BLaER1 treated with 17β-estradiol and CSF1 and Interleukin-3, amounts not matched to agents 10 nM and 100 nM (cell line): ENCODE measurements at regions not wholly inside any gene's neighbourhood (a gene's known extent, or its start where the extent isn't known, plus 50 kb on each side); places are given as distances from the start of the nearest gene placed in this dataset.

Experiments used
- H3K27ac ChIP-seq, 11 experiments: shearing (Covaris generic); formaldehyde crosslinking; 2 replicates each; pipeline ENCODE4 v1.8.1; 2022
- H3K27me3 ChIP-seq, 11 experiments: shearing (Covaris generic); formaldehyde crosslinking; 2 replicates each; pipeline ENCODE4 v1.8.1; 2022
- H3K36me3 ChIP-seq, 11 experiments: shearing (Covaris generic); formaldehyde crosslinking; 2 replicates each; pipeline ENCODE4 v1.8.1; 2022
- H3K4me1 ChIP-seq, 10 experiments: shearing (Covaris generic); formaldehyde crosslinking; 2 replicates each; pipeline ENCODE4 v1.8.1; 2022
- H3K4me2 ChIP-seq, 11 experiments: shearing (Covaris generic); formaldehyde crosslinking; 2 replicates each; pipeline ENCODE4 v1.8.1; 2022
- H3K4me3 ChIP-seq, 10 experiments: shearing (Covaris generic); formaldehyde crosslinking; 2 replicates each; pipeline ENCODE4 v1.8.1; 2022
- H3K9ac ChIP-seq, 11 experiments: shearing (Covaris generic); formaldehyde crosslinking; 2 replicates each; pipeline ENCODE4 v1.8.1; 2022
- H3K9me3 ChIP-seq, 11 experiments: shearing (Covaris generic); formaldehyde crosslinking; replicated peaks in 1 of 11; 2 replicates each; pipeline ENCODE4 v1.8.1; 2022
- H4K20me1 ChIP-seq, 11 experiments: shearing (Covaris generic); formaldehyde crosslinking; 2 replicates each; pipeline ENCODE4 v1.8.1; 2022
- Cebpa-rat ChIP-seq, 11 experiments: shearing (Covaris generic); IDR thresholded peaks; 2 replicates each; pipeline ENCODE4 v1.8.1; 2022

DNA sequence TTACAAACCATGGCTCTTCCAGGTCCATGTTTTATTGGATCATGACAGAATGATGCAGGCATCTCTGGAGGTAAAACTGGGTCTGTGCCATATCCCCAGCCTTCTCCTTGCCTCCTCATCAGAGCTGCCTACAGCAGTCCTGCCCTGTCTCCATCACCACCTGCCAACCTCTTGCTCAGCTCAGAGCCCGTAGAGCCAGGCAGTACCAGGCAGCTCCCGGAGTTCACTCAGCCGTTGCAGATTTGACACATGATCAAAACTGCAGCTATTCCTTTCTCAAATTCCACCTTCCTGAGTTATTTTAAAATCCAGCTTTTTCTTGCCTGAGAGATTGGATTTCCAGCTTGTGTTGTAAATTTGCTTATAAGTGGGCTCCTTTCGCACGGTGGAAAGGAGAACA is 218.2 kb upstream of the CELF4 start:
- no peaks in the 10 kb centered on the region for H3K36me3 ChIP-seq
- no peaks in the 10 kb centered on the region for H3K27me3 ChIP-seq
- no peak overlapping the region for H3K4me2 ChIP-seq
- no peak overlapping the region for H3K9ac ChIP-seq
- H3K4me3 ChIP-seq = no peak overlapping the region
- H3K9me3 ChIP-seq = no peaks in the 10 kb centered on the region
- no peak for TF ChIP-seq Cebpa-rat (IDR thresholded peaks at IDR 0.05)
- H4K20me1 ChIP-seq = no peaks in the 10 kb centered on the region
- no peak overlapping the region for H3K27ac ChIP-seq
- H3K4me1 ChIP-seq = no peaks in the 10 kb centered on the region

DNA sequence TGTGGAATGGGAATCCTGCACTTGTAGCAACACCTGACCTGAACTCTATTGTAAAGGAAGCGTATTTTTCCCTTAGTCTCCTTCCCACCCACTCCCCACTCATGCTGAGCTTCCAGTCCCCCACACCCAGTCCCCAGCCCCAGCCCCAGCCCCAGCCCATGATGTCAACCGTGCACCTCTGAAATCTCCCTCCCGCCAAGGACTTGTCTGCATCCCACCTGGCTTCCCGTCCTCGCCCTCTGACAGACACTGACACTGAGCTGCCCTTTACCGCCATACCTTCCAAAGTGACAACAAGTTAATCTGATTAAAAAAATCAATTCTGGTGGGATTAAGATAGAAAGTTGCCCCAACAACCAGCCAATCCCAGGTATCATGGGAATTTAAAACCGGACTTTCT is 213.6 kb upstream of the CELF4 start:
- H3K27me3 ChIP-seq = no peaks in the 10 kb centered on the region
- H3K4me2 ChIP-seq = no peak overlapping the region
- TF ChIP-seq Cebpa-rat (IDR thresholded peaks at IDR 0.05) = no peak
- no peaks in the 10 kb centered on the region for H3K36me3 ChIP-seq
- no peaks in the 10 kb centered on the region for H3K9me3 ChIP-seq
- H3K27ac ChIP-seq = no peak overlapping the region
- no peak overlapping the region for H3K4me3 ChIP-seq
- H4K20me1 ChIP-seq = no peaks in the 10 kb centered on the region
- no peak overlapping the region for H3K9ac ChIP-seq
- H3K4me1 ChIP-seq = no peaks in the 10 kb centered on the region

DNA sequence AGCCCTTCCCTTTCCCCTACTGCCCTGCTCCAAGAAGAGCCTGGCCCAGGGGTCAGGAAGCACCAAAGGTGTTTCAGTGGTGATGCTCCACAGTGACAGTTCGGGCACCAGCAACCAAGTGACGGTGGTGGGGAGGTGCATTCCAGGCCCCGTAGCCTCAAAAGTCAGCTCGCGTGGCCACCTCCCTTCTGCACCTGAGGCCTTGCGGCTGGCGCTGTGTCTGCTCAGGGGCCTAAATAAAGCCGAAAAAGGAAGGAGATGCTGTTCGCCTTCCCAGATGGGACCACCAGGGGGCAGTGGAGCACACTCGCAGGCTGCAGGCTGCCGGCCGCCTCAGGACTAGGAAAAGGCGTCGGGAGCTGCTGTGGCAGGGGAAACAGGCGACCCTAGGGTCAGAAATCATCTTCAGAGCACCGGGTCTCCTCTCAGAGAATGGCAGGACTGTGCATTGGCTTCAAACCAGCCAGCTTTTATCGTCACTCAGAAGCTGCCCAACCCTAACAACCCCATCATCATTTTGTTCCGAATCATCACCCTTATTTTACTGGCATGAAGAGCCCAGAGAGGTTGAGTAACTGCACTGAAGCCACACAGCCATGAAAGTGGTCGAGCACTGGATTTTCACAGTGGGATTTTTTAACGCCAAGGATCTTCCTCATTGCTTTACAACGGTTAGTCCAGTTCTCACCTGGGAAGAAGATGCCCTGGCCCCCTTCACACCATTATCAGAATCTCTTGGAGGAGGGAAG is 213.0 kb upstream of the CELF4 start:
- H3K27ac ChIP-seq = no peak overlapping the region
- no peak overlapping the region; a peak in 1 of 22 replicates for H3K4me2 ChIP-seq
- H3K27me3 ChIP-seq = no peaks in the 10 kb centered on the region
- no peaks in the 10 kb centered on the region for H3K9me3 ChIP-seq
- H3K9ac ChIP-seq = no peak overlapping the region
- no peaks in the 10 kb centered on the region for H3K36me3 ChIP-seq
- H3K4me1 ChIP-seq = no peaks in the 10 kb centered on the region
- H4K20me1 ChIP-seq = no peaks in the 10 kb centered on the region
- no peak overlapping the region for H3K4me3 ChIP-seq
- no peak for TF ChIP-seq Cebpa-rat (IDR thresholded peaks at IDR 0.05)

DNA sequence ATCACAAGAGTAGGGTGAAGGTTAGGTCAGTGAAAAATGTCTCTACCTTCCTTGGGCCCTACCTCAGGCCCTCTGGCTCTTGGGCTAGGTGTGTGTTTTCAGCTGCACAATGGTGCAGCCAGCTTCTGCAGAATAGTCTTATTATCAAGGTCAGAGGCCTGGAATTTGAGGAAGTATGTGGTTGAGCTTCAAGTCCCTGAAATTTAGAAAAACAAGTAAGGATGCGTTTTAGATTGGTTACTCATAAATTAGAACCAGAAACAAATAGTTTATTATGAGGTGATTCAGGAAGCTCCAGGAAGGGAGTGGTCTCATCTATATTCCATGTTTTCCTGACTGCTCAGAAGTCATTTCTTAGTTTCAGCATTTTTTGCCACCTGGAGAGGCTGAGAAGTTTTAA is 204.2 kb upstream of the CELF4 start:
- H3K4me3 ChIP-seq = no peak overlapping the region
- H3K36me3 ChIP-seq = no peaks in the 10 kb centered on the region
- H3K27me3 ChIP-seq = no peaks in the 10 kb centered on the region
- no peak overlapping the region for H3K27ac ChIP-seq
- H3K4me2 ChIP-seq = 0 out of 22 replicates have a peak overlapping the region, but pooled peaks of 1 of the 11 experiments have one; percentile 15
- TF ChIP-seq Cebpa-rat (IDR thresholded peaks at IDR 0.05) = no peak
- no peaks in the 10 kb centered on the region for H4K20me1 ChIP-seq
- no peaks in the 10 kb centered on the region for H3K9me3 ChIP-seq
- H3K9ac ChIP-seq = no peak overlapping the region
- peaks cover 0 to 8% (median 0%) of the 10 kb centered on the region in 10 experiments; a peak in 3 of 20 replicates for H3K4me1 ChIP-seq

DNA sequence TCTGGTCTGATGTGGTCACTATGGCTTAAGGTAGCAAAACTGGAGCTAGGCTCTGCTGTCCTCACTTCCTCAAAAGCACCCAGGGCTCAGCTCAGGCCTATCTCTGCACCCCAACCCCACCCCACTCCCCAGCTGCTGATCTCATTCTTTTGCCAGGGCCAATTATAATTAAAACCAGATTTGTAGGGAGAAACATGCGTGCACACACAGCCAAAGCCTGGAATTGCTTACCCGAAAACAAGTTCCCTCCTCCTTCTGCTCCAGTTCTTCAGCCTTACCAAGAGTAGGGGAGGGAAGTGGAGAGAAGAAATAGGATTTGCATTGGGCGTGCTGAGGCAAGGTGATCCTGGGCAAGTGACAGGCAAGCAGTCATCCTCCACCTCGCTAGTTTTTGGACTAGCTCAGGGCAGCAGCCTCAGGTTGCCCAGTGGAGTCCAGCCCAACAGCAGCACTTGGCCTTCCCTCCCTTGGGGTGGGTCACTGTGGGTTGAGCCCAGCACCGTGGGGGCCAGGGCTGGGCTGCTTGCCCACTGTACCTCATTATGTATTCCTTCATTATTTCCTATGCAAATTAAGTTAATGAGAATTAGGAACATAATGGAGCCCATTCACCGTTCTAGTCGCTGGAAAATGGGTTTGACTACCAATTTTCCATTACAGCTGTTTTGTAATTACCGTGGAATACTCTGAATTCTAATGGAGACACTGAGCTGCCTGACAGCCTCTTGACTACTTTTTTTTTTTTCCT is 199.1 kb upstream of the CELF4 start:
- H3K9ac ChIP-seq = no peak overlapping the region
- H3K4me2 ChIP-seq = no peak overlapping the region
- H3K9me3 ChIP-seq = no peaks in the 10 kb centered on the region
- no peak for TF ChIP-seq Cebpa-rat (IDR thresholded peaks at IDR 0.05)
- no peaks in the 10 kb centered on the region for H3K27me3 ChIP-seq
- no peaks in the 10 kb centered on the region for H3K36me3 ChIP-seq
- H4K20me1 ChIP-seq = no peaks in the 10 kb centered on the region
- no peak overlapping the region for H3K4me3 ChIP-seq
- H3K4me1 ChIP-seq = peaks cover 0 to 2% (median 0%) of the 10 kb centered on the region in 10 experiments; a peak in 2 of 20 replicates
- H3K27ac ChIP-seq = no peak overlapping the region

DNA sequence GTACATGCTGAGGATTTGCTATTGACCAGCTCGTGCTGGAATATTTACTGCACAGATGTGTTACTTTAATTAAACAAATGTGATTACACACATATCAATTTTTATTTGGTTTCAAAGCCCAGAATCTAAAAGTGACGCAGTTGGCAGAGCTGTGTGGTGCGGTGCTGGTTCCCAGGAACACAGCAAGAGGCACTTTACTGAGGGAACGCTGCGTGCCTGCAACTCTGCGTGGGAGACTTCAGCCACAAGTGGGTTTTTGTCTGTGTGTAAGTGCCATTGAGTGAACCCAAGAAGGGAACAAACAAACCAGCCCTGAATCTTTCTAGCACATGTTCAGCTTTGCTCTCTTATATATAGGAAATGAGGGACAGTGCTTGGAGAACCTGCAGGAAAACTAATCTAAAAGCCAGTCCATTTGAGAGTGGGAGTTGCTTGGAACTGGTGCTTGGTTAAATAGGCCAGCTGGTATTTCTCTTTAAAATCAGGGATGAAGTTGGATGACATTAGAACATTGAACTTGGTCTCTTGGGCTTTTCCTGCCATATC is 196.6 kb upstream of the CELF4 start:
- Histone ChIP-seq H3K4me3 (no peak overlapping the region), H3K9me3 (0 out of 22 replicates have a peak, but pooled peaks cover 0 to 5% (median 0%) of the 10 kb centered on the region in 11 experiments), H3K4me2 (no peak overlapping the region), H4K20me1 (no peaks in the 10 kb centered on the region), H3K9ac (no peak overlapping the region), H3K27me3 (no peaks in the 10 kb centered on the region), H3K36me3 (no peaks in the 10 kb centered on the region), H3K27ac (no peak overlapping the region), H3K4me1 (no peaks in the 10 kb centered on the region)
- TF ChIP-seq Cebpa-rat (IDR thresholded peaks at IDR 0.05) = no peak

DNA sequence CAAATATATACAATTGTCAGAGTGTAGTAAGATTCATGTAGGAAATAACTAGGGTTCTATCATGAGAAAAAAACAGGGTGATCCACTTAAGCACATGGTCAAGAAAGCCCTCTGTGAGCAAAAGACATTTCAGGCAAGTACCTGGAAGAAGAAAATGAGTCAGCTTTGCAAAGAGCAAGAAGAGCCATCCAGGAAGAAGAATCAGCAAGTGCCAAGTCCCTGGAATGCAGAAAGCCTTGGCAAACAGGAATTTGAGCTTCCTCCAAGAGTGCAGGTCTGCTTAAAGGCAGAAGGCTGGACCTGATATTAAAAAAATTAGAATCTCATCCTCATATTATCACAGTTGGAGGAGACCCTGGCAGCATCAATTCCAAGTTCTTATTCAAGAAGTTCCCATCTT is 188.5 kb upstream of the CELF4 start:
- Histone ChIP-seq H3K9me3 (0 out of 22 replicates have a peak, but pooled peaks cover 0 to 6% (median 0%) of the 10 kb centered on the region in 11 experiments), H3K27me3 (no peaks in the 10 kb centered on the region), H3K4me1 (no peaks in the 10 kb centered on the region), H3K4me2 (no peak overlapping the region), H3K36me3 (no peaks in the 10 kb centered on the region), H3K4me3 (no peak overlapping the region), H3K9ac (no peak overlapping the region), H4K20me1 (no peaks in the 10 kb centered on the region), H3K27ac (no peak overlapping the region)
- TF ChIP-seq Cebpa-rat (IDR thresholded peaks at IDR 0.05) = no peak

DNA sequence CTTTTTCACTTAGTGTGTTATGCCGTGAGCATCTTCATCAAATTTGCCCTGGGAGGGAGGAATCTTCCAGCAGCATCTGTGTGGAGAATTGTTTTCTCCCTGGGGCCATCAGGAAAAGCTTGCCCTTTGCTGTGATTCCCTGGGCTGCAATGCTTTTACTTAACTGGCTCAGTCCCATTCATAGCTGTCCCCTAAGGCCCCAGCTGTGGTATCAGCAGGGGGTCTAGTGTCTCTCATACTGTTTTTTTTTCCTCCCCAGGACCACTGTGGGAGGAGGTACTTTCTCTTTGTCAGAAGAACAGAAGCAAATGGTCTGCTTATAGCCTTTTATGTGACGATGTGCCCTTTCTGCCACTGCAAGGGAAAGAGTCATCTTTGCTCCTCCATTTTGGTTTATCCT is 176.8 kb upstream of the CELF4 start:
- Histone ChIP-seq H3K4me3 (no peak overlapping the region), H3K4me1 (peaks cover 0 to 16% (median 6%) of the 10 kb centered on the region in 10 experiments; a peak in 10 of 20 replicates), H3K27me3 (no peaks in the 10 kb centered on the region), H3K36me3 (no peaks in the 10 kb centered on the region), H3K4me2 (no peak overlapping the region), H3K27ac (no peak overlapping the region), H4K20me1 (no peaks in the 10 kb centered on the region), H3K9ac (no peak overlapping the region), H3K9me3 (no peaks in the 10 kb centered on the region)
- TF ChIP-seq Cebpa-rat (IDR thresholded peaks at IDR 0.05) = no peak

DNA sequence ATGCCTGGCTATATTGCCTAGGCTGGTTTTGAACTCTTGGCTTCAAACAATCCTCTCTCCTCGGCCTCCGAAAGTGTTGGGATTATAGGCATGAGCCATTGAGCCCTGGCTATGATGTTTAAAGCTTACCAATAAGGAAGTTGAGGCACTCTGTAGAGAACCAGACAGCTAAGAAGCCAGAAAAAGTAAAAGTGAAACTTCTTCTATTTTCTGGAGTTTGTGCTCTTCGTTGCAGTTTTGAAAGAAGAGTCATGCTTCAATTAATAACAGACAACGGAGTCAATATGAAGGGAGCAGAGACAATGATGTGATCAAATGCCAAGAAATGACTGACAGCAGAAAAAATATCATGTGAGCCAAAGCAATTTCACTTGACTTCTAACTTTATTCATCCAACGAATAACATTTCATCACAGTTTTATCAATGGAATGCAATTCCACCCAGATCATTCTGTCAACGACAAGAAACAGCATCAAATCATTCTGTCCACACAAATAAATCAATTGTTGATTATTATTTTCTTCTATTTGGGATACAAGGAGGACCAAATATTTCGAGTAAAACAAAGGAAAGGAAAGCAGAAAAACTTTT is 175.5 kb upstream of the CELF4 start:
- no peaks in the 10 kb centered on the region for H3K27me3 ChIP-seq
- 0 out of 22 replicates have a peak overlapping the region, but pooled peaks of 1 of the 11 experiments have one; percentile 12 for H3K27ac ChIP-seq
- no peaks in the 10 kb centered on the region for H4K20me1 ChIP-seq
- peak overlapping the region in 1 of 10 experiments; percentile 15; a peak in 1 of 20 replicates for H3K4me3 ChIP-seq
- no peaks in the 10 kb centered on the region for H3K36me3 ChIP-seq
- no peak for TF ChIP-seq Cebpa-rat (IDR thresholded peaks at IDR 0.05)
- H3K4me2 ChIP-seq = peak overlapping the region in 9 of 11 experiments; percentile 1 to 79 (median 29); a peak in 12 of 22 replicates
- H3K4me1 ChIP-seq = peaks cover 0 to 16% (median 6%) of the 10 kb centered on the region in 10 experiments; a peak in 10 of 20 replicates
- H3K9me3 ChIP-seq = no peaks in the 10 kb centered on the region
- peak overlapping the region in 1 of 11 experiments; percentile 5; a peak in 1 of 22 replicates for H3K9ac ChIP-seq
